ENCODE measurements at regions not wholly inside any gene's neighbourhood (a gene's known extent, or its start where the extent isn't known, plus 50 kb on each side); places are given as distances from the start of the nearest gene placed in this dataset.

- no peaks in the 10 kb centered on the region for H3K36me3 ChIP-seq (ENCODE audit: control insufficient read depth, insufficient read depth, low read length)
- no peak overlapping the region for H3K27ac ChIP-seq (ENCODE audit: insufficient read depth, low read length, poor library complexity, severe bottlenecking)
- no peaks in the 10 kb centered on the region for H3K27me3 ChIP-seq (replicated peaks; ENCODE audit: control insufficient read depth, insufficient read depth, low read length, poor library complexity, severe bottlenecking)
- H3K4me1 ChIP-seq (ENCODE audit: control insufficient read depth, insufficient read depth, low read length, poor library complexity, severe bottlenecking): no peaks in the 10 kb centered on the region
- no peak overlapping the region for H3K4me3 ChIP-seq (ENCODE audit: insufficient read depth, low read depth, low read length, poor library complexity, severe bottlenecking)
- no peak for DNase-seq
- no peaks in the 10 kb centered on the region for H3K9me3 ChIP-seq (ENCODE audit: control insufficient read depth, low read length)
Observed at GRCh38 chr10:128614016-128614605, 487.9 kb upstream of the MKI67 start.

DNA sequence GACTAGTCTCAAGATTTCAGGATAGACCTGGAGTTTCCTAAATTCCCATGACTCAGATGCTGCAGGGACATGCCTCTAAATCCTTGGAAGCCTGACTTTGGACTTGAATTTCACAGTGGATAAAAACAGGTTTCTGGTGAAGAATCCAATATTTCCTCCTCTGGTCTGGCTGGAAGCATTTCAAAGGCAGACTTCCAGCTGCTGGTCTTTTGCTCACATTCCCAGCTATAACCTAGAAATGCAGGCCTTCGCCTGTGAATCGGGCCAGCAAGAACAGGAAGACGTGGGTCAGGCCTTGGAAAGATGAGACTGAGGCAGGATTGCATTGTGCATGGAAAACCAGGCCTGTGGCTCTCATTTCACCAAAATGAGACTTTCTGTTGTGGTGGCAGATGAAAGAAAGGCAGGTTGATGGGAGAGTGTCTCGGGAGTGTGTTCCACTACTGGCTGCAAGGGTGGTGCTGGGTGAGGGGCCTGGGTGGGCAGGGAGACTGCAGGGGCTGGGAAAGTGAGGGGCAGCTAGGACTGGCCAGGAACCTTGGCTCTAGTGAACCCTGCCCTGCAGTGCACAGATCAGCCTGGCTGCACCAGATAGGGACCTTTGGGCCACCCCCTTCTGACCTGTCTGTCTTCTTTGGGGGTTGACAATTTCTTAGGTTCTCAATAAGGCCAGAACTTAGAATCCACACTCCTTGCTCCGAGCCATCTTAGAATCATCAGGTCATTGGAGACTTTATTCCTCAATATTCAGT lies 488.8 kb upstream of the MKI67 start:
- no peak for DNase-seq
- Histone ChIP-seq H3K4me3 (ENCODE audit: insufficient read depth, low read depth, low read length, poor library complexity, severe bottlenecking) (no peak overlapping the region), H3K9me3 (ENCODE audit: control insufficient read depth, low read length) (no peaks in the 10 kb centered on the region), H3K4me1 (ENCODE audit: control insufficient read depth, insufficient read depth, low read length, poor library complexity, severe bottlenecking) (no peaks in the 10 kb centered on the region), H3K27ac (ENCODE audit: insufficient read depth, low read length, poor library complexity, severe bottlenecking) (no peak overlapping the region), H3K27me3 (replicated peaks; ENCODE audit: control insufficient read depth, insufficient read depth, low read length, poor library complexity, severe bottlenecking) (no peaks in the 10 kb centered on the region), H3K36me3 (ENCODE audit: control insufficient read depth, insufficient read depth, low read length) (no peaks in the 10 kb centered on the region)

- no peaks in the 10 kb centered on the region for H3K4me1 ChIP-seq (ENCODE audit: control insufficient read depth, insufficient read depth, low read length, poor library complexity, severe bottlenecking)
- H3K27ac ChIP-seq (ENCODE audit: insufficient read depth, low read length, poor library complexity, severe bottlenecking): no peak overlapping the region
- no peak overlapping the region for H3K4me3 ChIP-seq (ENCODE audit: insufficient read depth, low read depth, low read length, poor library complexity, severe bottlenecking)
- no peak for DNase-seq
- no peaks in the 10 kb centered on the region for H3K9me3 ChIP-seq (ENCODE audit: control insufficient read depth, low read length)
- no peaks in the 10 kb centered on the region for H3K36me3 ChIP-seq (ENCODE audit: control insufficient read depth, insufficient read depth, low read length)
- no peaks in the 10 kb centered on the region for H3K27me3 ChIP-seq (replicated peaks; ENCODE audit: control insufficient read depth, insufficient read depth, low read length, poor library complexity, severe bottlenecking)
Observed at GRCh38 chr10:128617532-128617931, 491.3 kb upstream of the MKI67 start.

DNA sequence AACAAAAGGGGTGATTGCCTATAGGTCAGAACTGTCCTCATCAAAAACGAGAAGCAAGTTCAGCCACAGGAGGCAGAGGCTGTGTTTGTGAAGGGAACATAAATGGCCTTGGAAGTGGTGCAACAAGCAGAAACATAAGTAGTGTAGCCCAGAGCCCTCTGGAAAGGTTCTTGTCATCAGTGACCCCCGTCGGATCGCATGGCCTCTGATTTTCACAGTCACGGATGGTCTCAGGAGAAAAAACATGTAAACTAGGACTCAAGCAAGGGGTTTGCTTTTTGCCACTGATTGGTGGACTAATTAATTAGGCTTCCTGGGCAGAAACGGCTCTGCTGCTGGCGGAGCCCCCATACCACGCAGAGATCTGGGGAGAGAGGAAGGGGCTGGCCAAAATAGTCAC lies 496.5 kb upstream of the MKI67 start:
- H3K36me3 ChIP-seq (ENCODE audit: control insufficient read depth, insufficient read depth, low read length): no peaks in the 10 kb centered on the region
- H3K27ac ChIP-seq (ENCODE audit: insufficient read depth, low read length, poor library complexity, severe bottlenecking): no peak overlapping the region
- no peaks in the 10 kb centered on the region for H3K27me3 ChIP-seq (replicated peaks; ENCODE audit: control insufficient read depth, insufficient read depth, low read length, poor library complexity, severe bottlenecking)
- DNase-seq: no peak
- H3K4me1 ChIP-seq (ENCODE audit: control insufficient read depth, insufficient read depth, low read length, poor library complexity, severe bottlenecking): no peaks in the 10 kb centered on the region
- H3K9me3 ChIP-seq (ENCODE audit: control insufficient read depth, low read length): no peaks in the 10 kb centered on the region
- no peak overlapping the region for H3K4me3 ChIP-seq (ENCODE audit: insufficient read depth, low read depth, low read length, poor library complexity, severe bottlenecking)

GRCh38 chr10:128623776-128624175 lies 497.6 kb upstream of the MKI67 start:
- no peaks in the 10 kb centered on the region for H3K36me3 ChIP-seq (ENCODE audit: control insufficient read depth, insufficient read depth, low read length)
- H3K4me1 ChIP-seq (ENCODE audit: control insufficient read depth, insufficient read depth, low read length, poor library complexity, severe bottlenecking): no peaks in the 10 kb centered on the region
- H3K9me3 ChIP-seq (ENCODE audit: control insufficient read depth, low read length): no peaks in the 10 kb centered on the region
- H3K4me3 ChIP-seq (ENCODE audit: insufficient read depth, low read depth, low read length, poor library complexity, severe bottlenecking): no peak overlapping the region
- DNase-seq: no peak
- no peak overlapping the region for H3K27ac ChIP-seq (ENCODE audit: insufficient read depth, low read length, poor library complexity, severe bottlenecking)
- H3K27me3 ChIP-seq (replicated peaks; ENCODE audit: control insufficient read depth, insufficient read depth, low read length, poor library complexity, severe bottlenecking): no peaks in the 10 kb centered on the region

- Histone ChIP-seq H3K9me3 (ENCODE audit: control insufficient read depth, low read length) (no peaks in the 10 kb centered on the region), H3K36me3 (ENCODE audit: control insufficient read depth, insufficient read depth, low read length) (no peaks in the 10 kb centered on the region), H3K4me3 (ENCODE audit: insufficient read depth, low read depth, low read length, poor library complexity, severe bottlenecking) (no peak overlapping the region), H3K27ac (ENCODE audit: insufficient read depth, low read length, poor library complexity, severe bottlenecking) (no peak overlapping the region), H3K27me3 (replicated peaks; ENCODE audit: control insufficient read depth, insufficient read depth, low read length, poor library complexity, severe bottlenecking) (no peaks in the 10 kb centered on the region), H3K4me1 (ENCODE audit: control insufficient read depth, insufficient read depth, low read length, poor library complexity, severe bottlenecking) (no peaks in the 10 kb centered on the region)
- no peak for DNase-seq
Observed at GRCh38 chr10:128624656-128625530, 498.7 kb upstream of the MKI67 start.

- no peak overlapping the region for H3K27ac ChIP-seq (ENCODE audit: insufficient read depth, low read length, poor library complexity, severe bottlenecking)
- H3K4me1 ChIP-seq (ENCODE audit: control insufficient read depth, insufficient read depth, low read length, poor library complexity, severe bottlenecking): no peaks in the 10 kb centered on the region
- no peaks in the 10 kb centered on the region for H3K36me3 ChIP-seq (ENCODE audit: control insufficient read depth, insufficient read depth, low read length)
- no peak for DNase-seq
- no peaks in the 10 kb centered on the region for H3K27me3 ChIP-seq (replicated peaks; ENCODE audit: control insufficient read depth, insufficient read depth, low read length, poor library complexity, severe bottlenecking)
- H3K9me3 ChIP-seq (ENCODE audit: control insufficient read depth, low read length): no peaks in the 10 kb centered on the region
- no peak overlapping the region for H3K4me3 ChIP-seq (ENCODE audit: insufficient read depth, low read depth, low read length, poor library complexity, severe bottlenecking)
Observed at GRCh38 chr10:128625926-128626325, 499.7 kb upstream of the MKI67 start.

DNA sequence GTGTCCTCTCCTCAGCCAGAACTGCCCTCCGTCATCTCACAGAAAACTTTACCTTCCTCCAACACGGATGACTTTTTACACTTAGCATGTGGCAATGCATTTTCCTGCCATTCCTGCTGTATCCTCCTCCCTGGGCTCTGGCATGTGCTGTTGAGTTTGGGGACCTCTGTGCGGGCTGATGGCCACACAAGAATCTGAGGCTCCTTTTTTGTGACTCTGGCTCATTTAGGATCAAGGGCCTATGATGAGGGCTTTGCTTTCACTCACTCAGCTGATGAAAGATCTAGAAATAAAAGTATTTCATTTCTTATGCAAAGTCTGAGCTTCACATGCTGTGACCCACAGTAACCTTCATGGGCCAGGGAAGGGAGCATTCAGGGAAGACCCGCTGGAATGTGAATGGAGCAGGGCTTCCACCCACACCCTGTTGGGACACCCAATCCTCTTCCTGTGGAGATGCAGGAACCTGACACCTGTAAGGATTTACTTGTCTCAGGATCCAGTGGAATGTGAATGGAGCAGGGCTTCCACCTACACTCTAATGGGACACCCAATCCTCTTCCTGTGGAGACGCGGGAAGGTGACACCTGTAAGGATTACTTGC lies 500.3 kb upstream of the MKI67 start:
- Histone ChIP-seq H3K36me3 (ENCODE audit: control insufficient read depth, insufficient read depth, low read length) (no peaks in the 10 kb centered on the region), H3K4me3 (ENCODE audit: insufficient read depth, low read depth, low read length, poor library complexity, severe bottlenecking) (no peak overlapping the region), H3K27ac (ENCODE audit: insufficient read depth, low read length, poor library complexity, severe bottlenecking) (no peak overlapping the region), H3K4me1 (ENCODE audit: control insufficient read depth, insufficient read depth, low read length, poor library complexity, severe bottlenecking) (no peaks in the 10 kb centered on the region), H3K9me3 (ENCODE audit: control insufficient read depth, low read length) (no peaks in the 10 kb centered on the region), H3K27me3 (replicated peaks; ENCODE audit: control insufficient read depth, insufficient read depth, low read length, poor library complexity, severe bottlenecking) (no peaks in the 10 kb centered on the region)
- no peak for DNase-seq

- H3K36me3 ChIP-seq (ENCODE audit: control insufficient read depth, insufficient read depth, low read length): no peaks in the 10 kb centered on the region
- H3K27me3 ChIP-seq (replicated peaks; ENCODE audit: control insufficient read depth, insufficient read depth, low read length, poor library complexity, severe bottlenecking): no peaks in the 10 kb centered on the region
- no peak overlapping the region for H3K27ac ChIP-seq (ENCODE audit: insufficient read depth, low read length, poor library complexity, severe bottlenecking)
- H3K4me1 ChIP-seq (ENCODE audit: control insufficient read depth, insufficient read depth, low read length, poor library complexity, severe bottlenecking): no peaks in the 10 kb centered on the region
- H3K4me3 ChIP-seq (ENCODE audit: insufficient read depth, low read depth, low read length, poor library complexity, severe bottlenecking): no peak overlapping the region
- no peak for DNase-seq
- H3K9me3 ChIP-seq (ENCODE audit: control insufficient read depth, low read length): no peaks in the 10 kb centered on the region
Observed at GRCh38 chr10:128627811-128628210, 501.6 kb upstream of the MKI67 start.
